ENCODE measurements at regions not wholly inside any gene's neighbourhood (a gene's known extent, or its start where the extent isn't known, plus 50 kb on each side); places are given as distances from the start of the nearest gene placed in this dataset.

- in situ Hi-C loops (cut with MboI; ENCODE audit: low sequenced_read_pairs), result no loop called here
These were observed 824.1 kb upstream of the IGFBP3 start for GRCh38 chr7:46744957-46745706.

- in situ Hi-C loops (cut with MboI; ENCODE audit: low sequenced_read_pairs), result no loop called here
These were observed 821.5 kb upstream of the IGFBP3 start for GRCh38 chr7:46742601-46743000.

- in situ Hi-C loops (cut with MboI; ENCODE audit: low sequenced_read_pairs), result no loop called here
These were observed 821.0 kb upstream of the IGFBP3 start for GRCh38 chr7:46741938-46742540.

- in situ Hi-C loops (cut with MboI; ENCODE audit: low sequenced_read_pairs), result no loop called here
These were observed 820.1 kb upstream of the IGFBP3 start for GRCh38 chr7:46741181-46741580.

GRCh38 chr7:46739518-46740234 lies 818.6 kb upstream of the IGFBP3 start:
- in situ Hi-C loops (cut with MboI; ENCODE audit: low sequenced_read_pairs), result no loop called here

- in situ Hi-C loops (cut with MboI; ENCODE audit: low sequenced_read_pairs), result no loop called here
These were observed 817.7 kb upstream of the IGFBP3 start for GRCh38 chr7:46738796-46739195.

- in situ Hi-C loops (cut with MboI; ENCODE audit: low sequenced_read_pairs), result no loop called here
These were observed 817.1 kb upstream of the IGFBP3 start for GRCh38 chr7:46738165-46738564.

- in situ Hi-C loops (cut with MboI; ENCODE audit: low sequenced_read_pairs), result no loop called here
These were observed 804.8 kb upstream of the IGFBP3 start for GRCh38 chr7:46725838-46726237.

GRCh38 chr7:46725136-46725535 lies 804.1 kb upstream of the IGFBP3 start:
- in situ Hi-C loops (cut with MboI; ENCODE audit: low sequenced_read_pairs), result no loop called here

- in situ Hi-C loops (cut with MboI; ENCODE audit: low sequenced_read_pairs), result no loop called here
These were observed 802.7 kb upstream of the IGFBP3 start for GRCh38 chr7:46723742-46724141.

GRCh38 chr7:46723003-46723402 lies 801.9 kb upstream of the IGFBP3 start:
- in situ Hi-C loops (cut with MboI; ENCODE audit: low sequenced_read_pairs), result no loop called here

GRCh38 chr7:46720761-46721160 lies 799.7 kb upstream of the IGFBP3 start:
- in situ Hi-C loops (cut with MboI; ENCODE audit: low sequenced_read_pairs), result no loop called here

- in situ Hi-C loops (cut with MboI; ENCODE audit: low sequenced_read_pairs), result no loop called here
These were observed 798.5 kb upstream of the IGFBP3 start for GRCh38 chr7:46719616-46720015.

- in situ Hi-C loops (cut with MboI; ENCODE audit: low sequenced_read_pairs), result no loop called here
These were observed 795.9 kb upstream of the IGFBP3 start for GRCh38 chr7:46716926-46717325.

GRCh38 chr7:46715579-46715978 lies 794.5 kb upstream of the IGFBP3 start:
- in situ Hi-C loops (cut with MboI; ENCODE audit: low sequenced_read_pairs), result no loop called here

- in situ Hi-C loops (cut with MboI; ENCODE audit: low sequenced_read_pairs), result no loop called here
These were observed 793.8 kb upstream of the IGFBP3 start for GRCh38 chr7:46714904-46715303.

- in situ Hi-C loops (cut with MboI; ENCODE audit: low sequenced_read_pairs), result no loop called here
These were observed 793.0 kb upstream of the IGFBP3 start for GRCh38 chr7:46713868-46714596.

GRCh38 chr7:46710927-46711326 lies 789.9 kb upstream of the IGFBP3 start:
- in situ Hi-C loops (cut with MboI; ENCODE audit: low sequenced_read_pairs), result no loop called here

- in situ Hi-C loops (cut with MboI; ENCODE audit: low sequenced_read_pairs), result no loop called here
These were observed 786.9 kb upstream of the IGFBP3 start for GRCh38 chr7:46707973-46708372.

- in situ Hi-C loops (cut with MboI; ENCODE audit: low sequenced_read_pairs), result no loop called here
These were observed 784.5 kb upstream of the IGFBP3 start for GRCh38 chr7:46705386-46706255.

All from HL-60/S4 treated with retinoic acid at 250 ng/mL for 4 days and 3 days (cell line).